B cell (primary cell): ENCODE measurements at regions not wholly inside any gene's neighbourhood (a gene's known extent, or its start where the extent isn't known, plus 50 kb on each side); places are given as distances from the start of the nearest gene placed in this dataset.

Experiments
- ATAC-seq: fragments of 200-7000 bp; cut with Tn5 transposase; one replicate; pipeline ENCODE4 v1.10.0; 2021; ENCODE audit warnings: low read depth, mild to moderate bottlenecking, moderate number of reproducible peaks, moderate library complexity
- CTCF ChIA-PET: fragments of 350-600 bp; sonication (Branson Sonifier 250); formaldehyde crosslinking; loops from one replicate; lab custom pipeline; 2021; ENCODE audit warnings: antibody characterized with exemption, inconsistent platforms; lab: Charles Lee
- POLR2A ChIA-PET: fragments of 350-600 bp; sonication (Branson Sonifier 250); formaldehyde crosslinking; loops from one replicate; lab custom pipeline; 2021; ENCODE audit warnings: antibody characterized with exemption; lab: Charles Lee
- DNase-seq: peaks from one replicate; pipeline ENCODE4 v3.0.0; 2013
- H2AFZ ChIP-seq: 2 replicates; pipeline ENCODE4 v1.6.1; 2012; ENCODE audit warnings: mild to moderate bottlenecking, low read depth, low read length; ENCODE audit not compliant: insufficient read depth, poor library complexity, severe bottlenecking
- H3K27ac ChIP-seq, 2 donors: 1 replicate in 1 of 2; 2 replicates in 1 of 2; pipeline ENCODE4 v1.5.1; 2012 to 2013; ENCODE audit warnings: low read length in 2 of 2, mild to moderate bottlenecking in 2 of 2, moderate library complexity in 1 of 2
- H3K27me3 ChIP-seq, 4 experiments: fragments of 200-600 bp in 1 of 4; sonication (generic) in 1 of 4; replicated peaks in 1 of 4; 1 replicate in 2 of 4; 2 replicates in 2 of 4; pipeline versions ENCODE4 v1.6.1 to v1.7.0; 2013 to 2016; ENCODE audit warnings: low read length in 3 of 4, mild to moderate bottlenecking in 2 of 4, mixed read lengths in 1 of 4, moderate library complexity in 1 of 4; ENCODE audit not compliant: insufficient read depth in 4 of 4, control insufficient read depth in 3 of 4; ENCODE audit errors: control extremely low read depth in 1 of 4
- H3K36me3 ChIP-seq, 2 experiments: replicated peaks in 1 of 2; 1 replicate in 1 of 2; 2 replicates in 1 of 2; pipeline versions ENCODE4 v1.6.1 to v1.7.1; 2013; ENCODE audit warnings: low read length in 1 of 2; ENCODE audit not compliant: insufficient read depth in 2 of 2, control insufficient read depth in 1 of 2; ENCODE audit errors: control extremely low read depth in 1 of 2, extremely low read depth in 1 of 2
- H3K4me1 ChIP-seq, 2 donors: fragments of 200-600 bp in 1 of 2; sonication (generic) in 1 of 2; 1 replicate in 1 of 2; 2 replicates in 1 of 2; pipeline versions ENCODE4 v1.5.1 to v1.6.1; 2013 to 2017; ENCODE audit warnings: low read length in 2 of 2; ENCODE audit not compliant: control insufficient read depth in 2 of 2, insufficient read depth in 2 of 2
- H3K4me2 ChIP-seq: replicated peaks from 2 replicates; pipeline ENCODE3; 2012; ENCODE audit warnings: mild to moderate bottlenecking, low read depth, low read length; ENCODE audit not compliant: poor library complexity, severe bottlenecking
- H3K4me3 ChIP-seq, 5 experiments: fragments of 200-600 bp in 1 of 5; sonication (generic) in 1 of 5; 1 replicate in 3 of 5; 2 replicates in 2 of 5; pipeline versions ENCODE4 v1.5.1 to v1.7.0; 2011 to 2016; ENCODE audit warnings: low read length in 4 of 5, mild to moderate bottlenecking in 4 of 5, low read depth in 2 of 5, control low read depth in 1 of 5, moderate library complexity in 1 of 5; ENCODE audit not compliant: insufficient read depth in 1 of 5; ENCODE audit errors: control extremely low read depth in 1 of 5, extremely low read depth in 1 of 5
- H3K79me2 ChIP-seq: fragments of 200-600 bp; sonication (generic); one replicate; pipeline ENCODE4 v1.6.0; 2016; ENCODE audit warnings: low read length; ENCODE audit not compliant: control insufficient read depth, insufficient read depth
- H3K9ac ChIP-seq: fragments of 200-600 bp; sonication (generic); 2 replicates; pipeline ENCODE4 v1.6.1; 2017; ENCODE audit warnings: mild to moderate bottlenecking, low read length, moderate library complexity
- H3K9me3 ChIP-seq, 3 donors: one replicate each; pipeline versions ENCODE4 v1.6.1 to v1.7.1; 2013; ENCODE audit warnings: low read length in 2 of 3; ENCODE audit not compliant: control insufficient read depth in 2 of 3, insufficient read depth in 1 of 3; ENCODE audit errors: control extremely low read depth in 1 of 3
- H4K20me1 ChIP-seq: 2 replicates; pipeline ENCODE4 v1.6.0; 2012; ENCODE audit warnings: mild to moderate bottlenecking, low read length; ENCODE audit not compliant: insufficient read depth, control insufficient read depth, poor library complexity, severe bottlenecking
- H3K27ac Mint-ChIP-seq: one replicate; pipeline ENCODE4 v1.8.0; 2021; ENCODE audit warnings: mixed read lengths
- H3K27me3 Mint-ChIP-seq: one replicate; pipeline ENCODE4 v1.8.0; 2021; ENCODE audit warnings: mixed read lengths
- H3K4me1 Mint-ChIP-seq: one replicate; pipeline ENCODE4 v1.8.0; 2021; ENCODE audit warnings: mixed read lengths
- H3K4me3 Mint-ChIP-seq: one replicate; pipeline ENCODE4 v1.8.0; 2021; ENCODE audit warnings: mixed read lengths
- H3K9me3 Mint-ChIP-seq: one replicate; pipeline ENCODE4 v1.8.0; 2022; ENCODE audit warnings: mixed read lengths; ENCODE audit not compliant: insufficient read depth
- CTCF ChIP-seq: fragments of 200-600 bp; IDR thresholded peaks from one replicate; pipeline ENCODE4 v1.8.0; 2022; ENCODE audit warnings: antibody characterized with exemption, mild to moderate bottlenecking
- EZH2 ChIP-seq: IDR thresholded peaks from 2 replicates; pipeline ENCODE4 v1.6.1; 2012; ENCODE audit warnings: borderline replicate concordance, low read depth, mild to moderate bottlenecking, moderate library complexity, low read length; ENCODE audit not compliant: insufficient read depth, poor library complexity, severe bottlenecking
- WGBS: methylation state at CpG from one replicate; pipeline ENCODE4 v1.1.5; 2013; ENCODE audit warnings: missing lambda C conversion rate; ENCODE audit not compliant: insufficient coverage; 5-methylcytosine and 5-hydroxymethylcytosine counted together
- intact Hi-C: fragments of 100-400 bp; cut with micrococcal nuclease; formaldehyde crosslinking; loops from one replicate; pipeline ENCODE4 v1.10.0; 2022

GRCh38 chr1:208581667-208582066 lies 337.5 kb upstream of the PLXNA2 start:
- DNase-seq, result no peak
- peaks cover 1% of the 10 kb centered on the region for H3K27me3 Mint-ChIP-seq
- POLR2A ChIA-PET, result no interaction called here
- Histone ChIP-seq H3K9me3 (no peaks in the 10 kb centered on the region), H3K36me3 (no peaks in the 10 kb centered on the region), H4K20me1 (no peaks in the 10 kb centered on the region), H2AFZ (no peak overlapping the region), H3K27me3 (no peaks in the 10 kb centered on the region), H3K27ac (no peak overlapping the region), H3K4me1 (no peaks in the 10 kb centered on the region), H3K9ac (no peak overlapping the region), H3K4me3 (no peak overlapping the region), H3K4me2 (no peak overlapping the region), H3K79me2 (no peaks in the 10 kb centered on the region)
- H3K4me3 Mint-ChIP-seq, result no peak overlapping the region
- no peak overlapping the region for H3K27ac Mint-ChIP-seq
- whole genome bisulfite sequencing, result no CpG with 5 or more reads among the region's 5 CpGs
- H3K4me1 Mint-ChIP-seq, result no peaks in the 10 kb centered on the region
- intact Hi-C loops, result no loop called here
- no peaks in the 10 kb centered on the region for H3K9me3 Mint-ChIP-seq
- CTCF ChIA-PET, result no interaction called here
- no peak for ATAC-seq
- no peak for TF ChIP-seq EZH2
- no peak for TF ChIP-seq CTCF

GRCh38 chr1:208584167-208584755 lies 340.1 kb upstream of the PLXNA2 start:
- H3K79me2 ChIP-seq, result no peaks in the 10 kb centered on the region
- H3K4me2 ChIP-seq, result no peak overlapping the region
- Mint-ChIP-seq H3K9me3 (no peaks in the 10 kb centered on the region), H3K4me3 (no peak overlapping the region), H3K4me1 (no peaks in the 10 kb centered on the region), H3K27ac (no peak overlapping the region), H3K27me3 (no peaks in the 10 kb centered on the region)
- WGBS, result 91% methylated on average over 1 of the region's 6 CpGs
- no peaks in the 10 kb centered on the region for H3K4me1 ChIP-seq
- no peaks in the 10 kb centered on the region for H3K36me3 ChIP-seq
- ATAC-seq (no peak), DNase-seq (no peak)
- ChIA-PET CTCF (no interaction called here), POLR2A (no interaction called here)
- no peaks in the 10 kb centered on the region for H3K9me3 ChIP-seq
- H3K4me3 ChIP-seq, result no peak overlapping the region
- H3K27me3 ChIP-seq, result no peaks in the 10 kb centered on the region
- H2AFZ ChIP-seq, result no peak overlapping the region
- H3K27ac ChIP-seq, result no peak overlapping the region
- no peak overlapping the region for H3K9ac ChIP-seq
- TF ChIP-seq CTCF, result no peak
- no peak for TF ChIP-seq EZH2
- H4K20me1 ChIP-seq, result no peaks in the 10 kb centered on the region
- intact Hi-C loops, result no loop called here
